ENCODE measurements at regions not wholly inside any gene's neighbourhood (a gene's known extent, or its start where the extent isn't known, plus 50 kb on each side); places are given as distances from the start of the nearest gene placed in this dataset.

DNA sequence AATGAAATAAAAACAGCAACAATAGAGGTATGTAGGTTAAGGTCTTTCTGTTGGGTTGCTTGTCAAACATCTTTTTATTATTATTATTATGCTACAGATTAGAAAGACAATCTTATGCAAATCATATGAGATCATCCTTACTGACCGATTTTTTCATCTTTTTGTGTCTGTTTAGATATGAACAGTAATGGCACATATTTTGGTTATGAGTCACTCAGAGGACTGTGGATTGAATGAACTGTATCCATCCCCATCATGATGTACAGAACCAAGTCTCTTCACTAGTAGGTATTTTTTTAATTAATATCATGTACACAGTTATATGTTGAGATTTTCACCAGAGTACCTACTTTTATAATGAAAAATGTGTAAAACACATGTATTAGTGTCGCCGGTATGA lies 159.1 kb downstream of the CHRM3 start:
- TF ChIP-seq, protein P1, sequence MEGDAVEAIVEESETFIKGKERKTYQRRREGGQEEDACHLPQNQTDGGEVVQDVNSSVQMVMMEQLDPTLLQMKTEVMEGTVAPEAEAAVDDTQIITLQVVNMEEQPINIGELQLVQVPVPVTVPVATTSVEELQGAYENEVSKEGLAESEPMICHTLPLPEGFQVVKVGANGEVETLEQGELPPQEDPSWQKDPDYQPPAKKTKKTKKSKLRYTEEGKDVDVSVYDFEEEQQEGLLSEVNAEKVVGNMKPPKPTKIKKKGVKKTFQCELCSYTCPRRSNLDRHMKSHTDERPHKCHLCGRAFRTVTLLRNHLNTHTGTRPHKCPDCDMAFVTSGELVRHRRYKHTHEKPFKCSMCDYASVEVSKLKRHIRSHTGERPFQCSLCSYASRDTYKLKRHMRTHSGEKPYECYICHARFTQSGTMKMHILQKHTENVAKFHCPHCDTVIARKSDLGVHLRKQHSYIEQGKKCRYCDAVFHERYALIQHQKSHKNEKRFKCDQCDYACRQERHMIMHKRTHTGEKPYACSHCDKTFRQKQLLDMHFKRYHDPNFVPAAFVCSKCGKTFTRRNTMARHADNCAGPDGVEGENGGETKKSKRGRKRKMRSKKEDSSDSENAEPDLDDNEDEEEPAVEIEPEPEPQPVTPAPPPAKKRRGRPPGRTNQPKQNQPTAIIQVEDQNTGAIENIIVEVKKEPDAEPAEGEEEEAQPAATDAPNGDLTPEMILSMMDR (IDR thresholded peaks at IDR 0.05; ENCODE audit: insufficient read depth, low read depth, low read length, missing control alignments): no peak
- no peak overlapping the region for H3K4me3 ChIP-seq (ENCODE audit: low read depth, low read length)
- no peak for DNase-seq (ENCODE audit: low read depth)

DNA sequence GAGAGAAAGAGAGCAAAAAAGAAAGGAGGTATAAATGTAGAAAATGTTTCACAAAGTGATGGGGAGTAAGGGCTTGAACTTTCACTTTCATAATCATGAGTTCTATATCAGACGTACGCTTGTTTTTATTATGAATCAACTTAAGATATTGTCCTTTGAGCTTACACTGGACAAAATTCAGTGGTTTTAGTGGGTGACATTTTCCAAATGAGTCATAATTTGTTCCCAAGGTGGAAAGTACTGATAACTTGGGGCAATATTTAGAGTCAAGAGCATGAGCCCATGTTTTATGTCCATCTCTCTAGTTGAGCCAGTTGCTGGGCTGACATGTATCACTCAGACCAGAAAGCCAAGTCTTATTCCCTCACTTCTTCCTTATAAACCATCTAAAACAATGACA lies 161.6 kb downstream of the CHRM3 start:
- H3K4me3 ChIP-seq (ENCODE audit: low read depth, low read length): no peak overlapping the region
- DNase-seq (ENCODE audit: low read depth): no peak
- TF ChIP-seq, protein P1 (IDR thresholded peaks at IDR 0.05; ENCODE audit: insufficient read depth, low read depth, low read length, missing control alignments): no peak

DNA sequence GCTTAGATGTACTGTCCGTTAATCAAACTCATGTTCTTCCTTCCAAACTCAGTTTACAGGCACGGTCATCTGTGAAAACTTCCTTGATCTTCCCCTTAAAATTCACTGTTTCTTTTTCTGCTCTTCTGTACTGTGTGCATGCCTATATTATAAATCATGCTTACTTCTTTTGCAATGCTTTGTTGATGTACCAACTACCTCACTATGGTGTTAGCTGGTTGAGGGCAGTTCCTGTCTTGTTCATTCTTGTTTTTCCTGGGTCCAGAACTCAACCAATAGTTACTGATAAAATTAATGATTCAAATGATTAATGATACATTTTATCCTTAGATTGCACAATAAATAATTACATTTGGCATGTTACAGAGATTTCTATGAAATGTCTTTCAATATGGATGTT lies 163.8 kb downstream of the CHRM3 start:
- no peak overlapping the region for H3K4me3 ChIP-seq (ENCODE audit: low read depth, low read length)
- TF ChIP-seq, protein P1 (IDR thresholded peaks at IDR 0.05; ENCODE audit: insufficient read depth, low read depth, low read length, missing control alignments): no peak
- no peak for DNase-seq (ENCODE audit: low read depth)

DNA sequence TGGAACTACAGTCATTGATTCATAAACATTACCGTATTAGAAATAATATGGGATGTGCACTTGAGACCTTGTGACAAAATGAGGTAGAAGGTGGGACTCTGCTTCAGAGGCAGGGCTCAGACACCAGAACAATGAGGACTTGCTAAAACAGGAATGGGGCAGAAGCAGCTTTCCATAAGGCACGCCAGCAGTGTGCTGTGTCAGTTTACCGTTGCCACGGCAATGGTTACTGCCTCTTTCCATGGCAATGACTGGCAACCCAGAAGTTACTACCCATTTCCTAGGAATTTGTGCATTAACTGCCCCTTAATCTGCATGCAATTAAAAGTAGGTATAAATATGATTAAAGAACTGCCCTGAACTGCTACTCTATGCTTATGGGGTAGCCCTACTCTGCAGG lies 169.0 kb downstream of the CHRM3 start:
- DNase-seq (ENCODE audit: low read depth): no peak
- H3K4me3 ChIP-seq (ENCODE audit: low read depth, low read length): no peak overlapping the region
- TF ChIP-seq, protein P1 (IDR thresholded peaks at IDR 0.05; ENCODE audit: insufficient read depth, low read depth, low read length, missing control alignments): no peak

DNA sequence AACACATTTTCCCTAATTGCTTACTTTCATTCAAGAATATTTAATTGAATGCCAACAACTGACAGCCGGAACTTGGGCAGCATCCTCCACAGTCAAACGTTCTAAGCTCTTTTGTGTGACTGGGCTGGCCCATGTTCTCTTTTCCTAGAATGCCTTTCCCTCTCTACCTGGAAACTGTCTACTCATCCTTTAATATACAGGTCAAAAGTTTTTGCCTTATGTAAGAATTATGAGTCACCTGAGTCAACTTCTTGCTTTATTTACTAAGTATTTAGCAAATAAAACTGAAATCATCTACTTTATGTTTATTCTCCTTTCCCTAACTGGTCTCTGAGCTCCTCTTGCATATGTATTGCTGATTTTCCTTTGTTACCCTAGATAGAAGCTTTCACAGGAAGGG lies 172.2 kb downstream of the CHRM3 start:
- no peak for DNase-seq (ENCODE audit: low read depth)
- no peak overlapping the region for H3K4me3 ChIP-seq (ENCODE audit: low read depth, low read length)
- TF ChIP-seq, protein P1 (IDR thresholded peaks at IDR 0.05; ENCODE audit: insufficient read depth, low read depth, low read length, missing control alignments): no peak

DNA sequence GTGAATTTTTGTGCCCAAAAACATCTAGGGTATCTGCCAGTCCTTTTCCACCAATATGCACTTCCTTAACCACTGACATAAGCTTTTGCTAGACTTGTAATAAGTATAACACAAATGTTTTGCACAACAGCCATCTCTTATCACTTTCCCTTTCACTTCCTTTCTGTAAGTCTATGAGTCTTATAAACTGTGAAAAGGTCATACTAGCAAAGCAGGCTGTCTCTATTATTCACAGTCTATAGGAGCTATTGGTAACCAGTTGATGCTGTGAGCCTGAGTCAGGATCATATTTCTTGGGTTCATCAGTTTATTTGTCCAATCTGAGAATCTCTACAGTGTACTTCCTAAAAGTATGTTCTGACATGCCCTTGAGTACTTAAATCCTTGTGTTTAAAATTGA lies 172.6 kb downstream of the CHRM3 start:
- TF ChIP-seq, protein P1 (IDR thresholded peaks at IDR 0.05; ENCODE audit: insufficient read depth, low read depth, low read length, missing control alignments): no peak
- H3K4me3 ChIP-seq (ENCODE audit: low read depth, low read length): no peak overlapping the region
- DNase-seq (ENCODE audit: low read depth): no peak

DNA sequence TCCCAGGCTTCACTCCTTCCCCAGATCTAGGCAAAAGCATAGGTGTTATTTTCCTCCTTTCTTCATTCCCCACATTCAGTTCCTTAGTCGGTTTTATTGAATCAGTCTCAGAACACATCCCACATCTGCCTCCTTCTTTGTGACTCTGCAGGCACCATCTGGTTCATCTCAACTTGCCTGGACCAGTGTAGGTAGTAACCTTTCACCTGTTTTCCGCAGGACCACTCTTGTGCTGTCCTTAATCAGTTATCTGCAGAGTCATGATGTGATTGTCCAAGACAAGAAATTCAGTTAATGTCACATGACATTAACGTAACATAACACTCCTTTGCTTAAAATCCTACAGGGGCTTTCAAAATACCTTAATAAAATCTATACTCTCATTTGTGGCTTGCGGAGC lies 174.6 kb downstream of the CHRM3 start:
- DNase-seq (ENCODE audit: low read depth): no peak
- no peak overlapping the region for H3K4me3 ChIP-seq (ENCODE audit: low read depth, low read length)
- TF ChIP-seq, protein P1 (IDR thresholded peaks at IDR 0.05; ENCODE audit: insufficient read depth, low read depth, low read length, missing control alignments): no peak
